ENCODE measurements at regions not wholly inside any gene's neighbourhood (a gene's known extent, or its start where the extent isn't known, plus 50 kb on each side); places are given as distances from the start of the nearest gene placed in this dataset.

GRCh38 chr4:162894387-162894786 is 272.3 kb downstream of the NAF1 start:
- ATAC-seq (no peak), DNase-seq (ENCODE audit: low read depth, low spot score) (no peak)
- ChIA-PET POLR2A (no interaction called here), CTCF (no interaction called here)
- TF ChIP-seq SIN3A (IDR thresholded peaks at IDR 0.05; ENCODE audit: borderline replicate concordance, insufficient read depth, low read depth, low read length) (no peak), POLR2AphosphoS5 (IDR thresholded peaks at IDR 0.05; ENCODE audit: low read depth, low read length) (no peak)
- Histone ChIP-seq H3K4me3 (ENCODE audit: low read depth in 2 of 2, low read length in 2 of 2) (no peak overlapping the region), H3K36me3 (ENCODE audit: control insufficient read depth, insufficient read depth, low read length) (no peaks in the 10 kb centered on the region), H3K27me3 (ENCODE audit: control insufficient read depth, insufficient read depth, low read length) (no peaks in the 10 kb centered on the region), H3K9me3 (ENCODE audit: control insufficient read depth, insufficient read depth, low read depth, low read length) (no peaks in the 10 kb centered on the region), H3K27ac (ENCODE audit: low read length) (no peak overlapping the region), H3K4me1 (ENCODE audit: control insufficient read depth, insufficient read depth, low read length) (no peaks in the 10 kb centered on the region)
- no TSS peak for BruUV-seq (replicated peaks)
- in situ Hi-C loops (cut with HindIII; ENCODE audit: low pct_unique_long_range_greater_than_20kb, low sequenced_read_pairs): no loop called here
- intact Hi-C loops (cut with micrococcal nuclease; ENCODE audit: unreplicated experiment): no loop called here

GRCh38 chr4:162891788-162892707 is 274.6 kb downstream of the NAF1 start:
- intact Hi-C loops (cut with micrococcal nuclease; ENCODE audit: unreplicated experiment) (no loop called here), in situ Hi-C loops (cut with HindIII; ENCODE audit: low pct_unique_long_range_greater_than_20kb, low sequenced_read_pairs) (no loop called here)
- ChIA-PET POLR2A (no interaction called here), CTCF (no interaction called here)
- H3K4me3 ChIP-seq (ENCODE audit: low read depth in 2 of 2, low read length in 2 of 2): no peak overlapping the region
- DNase-seq (ENCODE audit: low read depth, low spot score) (no peak), ATAC-seq (no peak)
- H3K36me3 ChIP-seq (ENCODE audit: control insufficient read depth, insufficient read depth, low read length): no peaks in the 10 kb centered on the region
- no TSS peak for BruUV-seq (replicated peaks)
- H3K4me1 ChIP-seq (ENCODE audit: control insufficient read depth, insufficient read depth, low read length): no peaks in the 10 kb centered on the region
- H3K27ac ChIP-seq (ENCODE audit: low read length): no peak overlapping the region
- no peaks in the 10 kb centered on the region for H3K9me3 ChIP-seq (ENCODE audit: control insufficient read depth, insufficient read depth, low read depth, low read length)
- TF ChIP-seq REST (IDR thresholded peaks at IDR 0.05; ENCODE audit: insufficient read depth in 1 of 2, low read depth in 2 of 2, low read length in 1 of 2) (no peak), SIN3A (IDR thresholded peaks at IDR 0.05; ENCODE audit: borderline replicate concordance, insufficient read depth, low read depth, low read length) (no peak), POLR2AphosphoS5 (IDR thresholded peaks at IDR 0.05; ENCODE audit: low read depth, low read length) (no peak), CTCF (IDR thresholded peaks at IDR 0.05) (no peak), TCF7L2 (IDR thresholded peaks at IDR 0.05; ENCODE audit: low read depth, low read length) (no peak)
- no peaks in the 10 kb centered on the region for H3K27me3 ChIP-seq (ENCODE audit: control insufficient read depth, insufficient read depth, low read length)

GRCh38 chr4:162878096-162878495 is 288.6 kb downstream of the NAF1 start:
- ChIA-PET CTCF (no interaction called here), POLR2A (no interaction called here)
- Histone ChIP-seq H3K36me3 (ENCODE audit: control insufficient read depth, insufficient read depth, low read length) (no peaks in the 10 kb centered on the region), H3K4me1 (ENCODE audit: control insufficient read depth, insufficient read depth, low read length) (no peaks in the 10 kb centered on the region), H3K27me3 (ENCODE audit: control insufficient read depth, insufficient read depth, low read length) (no peaks in the 10 kb centered on the region), H3K27ac (ENCODE audit: low read length) (no peak overlapping the region), H3K4me3 (ENCODE audit: low read depth in 2 of 2, low read length in 2 of 2) (no peak overlapping the region), H3K9me3 (ENCODE audit: control insufficient read depth, insufficient read depth, low read depth, low read length) (no peaks in the 10 kb centered on the region)
- DNase-seq (ENCODE audit: low read depth, low spot score) (no peak), ATAC-seq (no peak)
- intact Hi-C loops (cut with micrococcal nuclease; ENCODE audit: unreplicated experiment): no loop called here
- in situ Hi-C loops (cut with HindIII; ENCODE audit: low pct_unique_long_range_greater_than_20kb, low sequenced_read_pairs): no loop called here
- no TSS peak for BruUV-seq (replicated peaks)
- TF ChIP-seq CTCF (IDR thresholded peaks at IDR 0.05) (no peak), TCF7L2 (IDR thresholded peaks at IDR 0.05; ENCODE audit: low read depth, low read length) (no peak), REST (IDR thresholded peaks at IDR 0.05; ENCODE audit: insufficient read depth in 1 of 2, low read depth in 2 of 2, low read length in 1 of 2) (no peak), POLR2AphosphoS5 (IDR thresholded peaks at IDR 0.05; ENCODE audit: low read depth, low read length) (no peak), SIN3A (IDR thresholded peaks at IDR 0.05; ENCODE audit: borderline replicate concordance, insufficient read depth, low read depth, low read length) (no peak)

All from Panc1 (cell line).